WTC11 (cell line): ENCODE measurements at regions not wholly inside any gene's neighbourhood (a gene's known extent, or its start where the extent isn't known, plus 50 kb on each side); places are given as distances from the start of the nearest gene placed in this dataset.

Source experiments
- ATAC-seq: fragments of 200-7000 bp; cut with Tn5 transposase; 2 replicates; pipeline ENCODE4 v1.10.0; 2021; ENCODE audit warnings: mild to moderate bottlenecking, moderate library complexity
- CTCF ChIA-PET: fragments of 300-600 bp; sonication (Branson Sonifier 250); formaldehyde crosslinking; loops from one replicate; lab custom pipeline; 2021; ENCODE audit warnings: antibody characterized with exemption; lab: Charles Lee
- POLR2A ChIA-PET: fragments of 350-600 bp; sonication (Branson Sonifier 250); formaldehyde crosslinking; loops from one replicate; lab custom pipeline; 2021; ENCODE audit warnings: antibody characterized with exemption; lab: Charles Lee
- DNase-seq: peaks from one replicate; pipeline ENCODE4 v3.0.0; 2021; ENCODE audit warnings: low spot score
- H3K27ac Mint-ChIP-seq: 2 replicates; pipeline ENCODE4 v1.8.0; 2021; ENCODE audit warnings: mixed read lengths
- H3K27me3 Mint-ChIP-seq: 2 replicates; pipeline ENCODE4 v1.8.0; 2021; ENCODE audit warnings: low read depth, mild to moderate bottlenecking, moderate library complexity, mixed read lengths
- H3K36me3 Mint-ChIP-seq: 2 replicates; pipeline ENCODE4 v1.8.0; 2021; ENCODE audit warnings: mixed read lengths
- H3K4me1 Mint-ChIP-seq: 2 replicates; pipeline ENCODE4 v1.8.0; 2022; ENCODE audit warnings: mixed read lengths
- H3K4me3 Mint-ChIP-seq: 2 replicates; pipeline ENCODE4 v1.8.0; 2021; ENCODE audit warnings: mild to moderate bottlenecking, moderate library complexity, mixed read lengths
- H3K9me3 Mint-ChIP-seq: 2 replicates; pipeline ENCODE4 v1.8.0; 2021; ENCODE audit warnings: mixed read lengths
- ATF1 ChIP-seq: sonication (generic); formaldehyde crosslinking; IDR thresholded peaks from 2 replicates; pipeline ENCODE4 v1.8.1; 2023; ENCODE audit warnings: mild to moderate bottlenecking, moderate library complexity, missing genetic modification reagents
- ATF3 ChIP-seq: sonication (generic); formaldehyde crosslinking; conservative IDR thresholded peaks from 2 replicates; pipeline ENCODE4 v1.8.1; 2022; ENCODE audit warnings: mild to moderate bottlenecking, missing genetic modification reagents
- CBFB ChIP-seq: sonication (generic); formaldehyde crosslinking; IDR thresholded peaks from 2 replicates; pipeline ENCODE4 v1.8.1; 2022; ENCODE audit warnings: mild to moderate bottlenecking, low read depth, missing genetic modification reagents
- CREM ChIP-seq: sonication (generic); formaldehyde crosslinking; IDR thresholded peaks from 2 replicates; pipeline ENCODE4 v1.8.1; 2022; ENCODE audit warnings: mild to moderate bottlenecking, missing genetic modification reagents, moderate library complexity
- EMX1 ChIP-seq: fragments of 250-450 bp; sonication (Bioruptor Pico); IDR thresholded peaks from 2 replicates; pipeline ENCODE4 v1.8.0; 2021; ENCODE audit warnings: mild to moderate bottlenecking
- FOXJ3 ChIP-seq: sonication (generic); formaldehyde crosslinking; IDR thresholded peaks from 2 replicates; pipeline ENCODE4 v1.9.0; 2021; ENCODE audit warnings: missing genetic modification reagents, mild to moderate bottlenecking, borderline replicate concordance
- FOXP1 ChIP-seq: sonication (generic); formaldehyde crosslinking; IDR thresholded peaks from 2 replicates; pipeline ENCODE4 v1.8.0; 2022; ENCODE audit warnings: missing genetic modification reagents, mild to moderate bottlenecking, moderate library complexity, borderline replicate concordance
- FOXP4 ChIP-seq: sonication (generic); formaldehyde crosslinking; IDR thresholded peaks from 2 replicates; pipeline ENCODE4 v1.8.0; 2022; ENCODE audit warnings: mild to moderate bottlenecking, missing genetic modification reagents
- HMGA2 ChIP-seq: fragments of 250-450 bp; sonication (Bioruptor Pico); IDR thresholded peaks from 2 replicates; pipeline ENCODE4 v1.4.0; 2021; ENCODE audit warnings: mild to moderate bottlenecking, moderate library complexity
- IRF2 ChIP-seq: sonication (generic); formaldehyde crosslinking; IDR thresholded peaks from 2 replicates; pipeline ENCODE4 v1.8.0; 2022; ENCODE audit warnings: low read depth, missing genetic modification reagents, borderline replicate concordance
- NR2C2 ChIP-seq: sonication (generic); formaldehyde crosslinking; IDR thresholded peaks from 2 replicates; pipeline ENCODE4 v1.8.0; 2022; ENCODE audit warnings: mild to moderate bottlenecking, missing genetic modification reagents
- PRDM15 ChIP-seq: sonication (generic); formaldehyde crosslinking; IDR thresholded peaks from 2 replicates; pipeline ENCODE4 v1.8.0; 2022; ENCODE audit warnings: missing genetic modification reagents
- SOX15 ChIP-seq: fragments of 250-450 bp; sonication (Bioruptor Pico); IDR thresholded peaks from 2 replicates; pipeline ENCODE4 v1.9.0; 2021; ENCODE audit warnings: mild to moderate bottlenecking
- TEAD1 ChIP-seq: sonication (generic); formaldehyde crosslinking; IDR thresholded peaks from 2 replicates; pipeline ENCODE4 v1.8.0; 2022; ENCODE audit warnings: mild to moderate bottlenecking, missing genetic modification reagents
- USF1 ChIP-seq: sonication (generic); formaldehyde crosslinking; IDR thresholded peaks from 2 replicates; pipeline ENCODE4 v1.8.0; 2022; ENCODE audit warnings: mild to moderate bottlenecking, missing genetic modification reagents
- ZBTB21 ChIP-seq: sonication (generic); formaldehyde crosslinking; IDR thresholded peaks from 2 replicates; pipeline ENCODE4 v1.8.1; 2023; ENCODE audit warnings: mild to moderate bottlenecking, missing genetic modification reagents, borderline replicate concordance
- ZNF138 ChIP-seq: sonication (generic); formaldehyde crosslinking; conservative IDR thresholded peaks from 2 replicates; pipeline ENCODE4 v1.8.1; 2022; ENCODE audit warnings: mild to moderate bottlenecking, moderate library complexity, missing genetic modification reagents
- TF ChIP-seq, protein P1 (sequence below): fragments of 250-450 bp; sonication (Bioruptor Pico); conservative IDR thresholded peaks from 2 replicates; pipeline ENCODE4 v1.9.0; 2021; ENCODE audit warnings: mild to moderate bottlenecking
- TF ChIP-seq, protein P2 (sequence below): sonication (generic); formaldehyde crosslinking; IDR thresholded peaks from 2 replicates; pipeline ENCODE4 v1.8.0; 2023; ENCODE audit warnings: missing genetic modification reagents
- TF ChIP-seq, protein P3 (sequence below): fragments of 250-450 bp; sonication (Bioruptor Pico); IDR thresholded peaks from 2 replicates; pipeline ENCODE4 v1.9.0; 2021; ENCODE audit warnings: moderate library complexity, mild to moderate bottlenecking, inconsistent platforms, borderline replicate concordance

DNA sequence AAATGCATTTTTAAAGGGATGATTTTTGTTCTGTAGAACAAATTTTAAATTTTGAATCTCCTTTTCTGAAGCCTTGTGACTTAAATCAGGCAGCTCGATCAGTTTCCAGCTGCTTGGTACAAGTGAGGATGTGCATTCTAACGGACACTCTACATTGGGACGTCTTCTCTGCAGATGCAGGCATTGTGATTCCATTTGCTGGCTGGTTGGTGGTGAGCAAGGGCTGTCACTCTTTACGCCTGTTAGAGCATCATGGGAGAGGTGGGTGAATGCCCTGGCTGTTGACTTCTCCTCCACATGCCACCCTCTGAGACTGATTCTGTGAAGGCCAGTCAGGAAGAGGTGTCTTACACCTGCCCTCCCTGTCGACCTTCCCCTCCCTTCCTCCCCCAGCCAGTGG lies 240.5 kb upstream of the RNF32 start:
- Mint-ChIP-seq H3K4me3 (no peak overlapping the region), H3K36me3 (peaks cover 17% of the 10 kb centered on the region), H3K27ac (no peak overlapping the region), H3K9me3 (peaks cover 57% of the 10 kb centered on the region), H3K27me3 (peaks cover 3% of the 10 kb centered on the region; the same call in 1 of the 2 replicates), H3K4me1 (no peaks in the 10 kb centered on the region)
- ChIA-PET POLR2A (no interaction called here), CTCF (no interaction called here)
- TF ChIP-seq FOXP4 (CRISPR knock-in tag) (no peak), EMX1 (CRISPR knock-in tag) (no peak), HMGA2 (CRISPR knock-in tag) (no peak), SOX15 (no peak), NR2C2 (no peak), ATF3 (CRISPR knock-in tag) (no peak), FOXP1 (no peak), FOXJ3 (CRISPR knock-in tag) (no peak), ZBTB21 (CRISPR knock-in tag) (no peak), IRF2 (no peak), USF1 (CRISPR knock-in tag) (no peak), CBFB (CRISPR knock-in tag) (no peak), ZNF138 (CRISPR knock-in tag) (no peak), TEAD1 (CRISPR knock-in tag) (no peak)
- TF ChIP-seq, protein P1, sequence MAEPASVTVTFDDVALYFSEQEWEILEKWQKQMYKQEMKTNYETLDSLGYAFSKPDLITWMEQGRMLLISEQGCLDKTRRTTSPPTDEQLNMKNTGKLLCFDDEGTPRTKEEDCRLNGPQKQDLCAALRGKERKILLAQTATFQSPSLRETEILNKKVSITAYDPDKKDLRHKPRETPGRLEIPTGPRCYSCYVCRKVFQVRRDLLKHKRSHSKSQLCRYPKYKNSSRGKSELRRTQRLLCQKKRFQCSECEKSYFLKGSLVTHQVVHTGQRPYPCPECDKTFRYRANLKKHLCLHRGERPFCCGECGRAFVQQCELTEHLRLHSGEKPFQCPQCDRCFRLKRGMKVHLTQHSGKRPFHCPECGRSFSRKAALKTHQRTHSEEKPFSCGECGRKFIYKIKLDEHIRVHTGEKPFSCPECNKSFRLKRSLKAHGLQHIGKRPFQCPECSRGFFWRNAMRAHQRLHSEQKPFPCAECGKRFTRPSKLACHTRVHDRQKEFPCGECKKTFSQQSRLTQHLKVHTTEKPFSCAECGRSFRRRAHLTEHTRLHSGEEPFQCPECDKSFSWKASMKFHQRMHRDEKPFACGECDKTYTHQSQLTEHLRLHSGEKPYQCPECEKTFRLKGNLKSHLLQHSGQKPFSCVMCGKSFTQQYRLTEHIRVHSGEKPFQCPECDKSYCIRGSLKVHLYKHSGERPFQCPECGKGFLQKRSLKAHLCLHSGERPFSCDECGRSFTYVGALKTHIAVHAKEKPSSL (CRISPR knock-in tag), result no peak
- TF ChIP-seq, protein P2, sequence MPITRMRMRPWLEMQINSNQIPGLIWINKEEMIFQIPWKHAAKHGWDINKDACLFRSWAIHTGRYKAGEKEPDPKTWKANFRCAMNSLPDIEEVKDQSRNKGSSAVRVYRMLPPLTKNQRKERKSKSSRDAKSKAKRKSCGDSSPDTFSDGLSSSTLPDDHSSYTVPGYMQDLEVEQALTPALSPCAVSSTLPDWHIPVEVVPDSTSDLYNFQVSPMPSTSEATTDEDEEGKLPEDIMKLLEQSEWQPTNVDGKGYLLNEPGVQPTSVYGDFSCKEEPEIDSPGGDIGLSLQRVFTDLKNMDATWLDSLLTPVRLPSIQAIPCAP (CRISPR knock-in tag), result no peak
- ATAC-seq, result no peak
- no peak for DNase-seq

DNA sequence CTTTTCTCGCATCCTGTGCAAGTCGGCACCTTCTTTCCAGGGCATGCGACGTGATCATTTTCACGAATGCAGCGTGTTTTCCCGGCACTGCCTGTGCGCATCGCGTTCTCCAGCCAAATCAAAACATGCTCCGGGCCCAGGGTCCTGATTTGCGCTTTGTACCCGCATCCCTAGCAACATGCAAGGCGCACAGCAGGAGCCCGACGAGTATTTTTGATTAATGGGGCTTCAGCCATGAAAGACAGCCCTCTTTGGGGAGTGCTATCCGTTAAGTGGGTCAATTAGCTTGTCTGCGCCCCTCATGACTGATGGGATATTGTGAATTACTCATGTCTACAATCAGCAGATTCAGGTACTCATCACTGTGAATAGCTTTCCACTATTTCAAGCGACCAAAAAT lies 243.3 kb upstream of the RNF32 start:
- DNase-seq (no peak), ATAC-seq (no peak)
- H3K27me3 Mint-ChIP-seq, result peaks cover 3% of the 10 kb centered on the region; the same call in 1 of the 2 replicates
- H3K4me1 Mint-ChIP-seq, result no peaks in the 10 kb centered on the region
- TF ChIP-seq CREM (CRISPR knock-in tag), result no peak
- no peak overlapping the region for H3K27ac Mint-ChIP-seq
- ChIA-PET POLR2A (no interaction called here), CTCF (no interaction called here)
- H3K4me3 Mint-ChIP-seq, result no peak overlapping the region
- peaks cover 35% of the 10 kb centered on the region for H3K9me3 Mint-ChIP-seq
- H3K36me3 Mint-ChIP-seq, result peaks cover 4% of the 10 kb centered on the region; the same call in 1 of the 2 replicates

GRCh38 chr7:156389116-156389692 lies 251.4 kb upstream of the RNF32 start:
- H3K36me3 Mint-ChIP-seq, result peaks cover 18% of the 10 kb centered on the region
- H3K27ac Mint-ChIP-seq, result no peak overlapping the region
- ChIA-PET CTCF (no interaction called here), POLR2A (no interaction called here)
- H3K27me3 Mint-ChIP-seq, result peaks cover 5% of the 10 kb centered on the region
- H3K4me3 Mint-ChIP-seq, result no peak overlapping the region
- H3K4me1 Mint-ChIP-seq, result no peaks in the 10 kb centered on the region
- H3K9me3 Mint-ChIP-seq, result peaks cover 42% of the 10 kb centered on the region
- TF ChIP-seq HMGA2 (CRISPR knock-in tag) (no peak), ATF1 (no peak), PRDM15 (no peak)
- TF ChIP-seq, protein P2 (CRISPR knock-in tag), result no peak
- TF ChIP-seq, protein P3, sequence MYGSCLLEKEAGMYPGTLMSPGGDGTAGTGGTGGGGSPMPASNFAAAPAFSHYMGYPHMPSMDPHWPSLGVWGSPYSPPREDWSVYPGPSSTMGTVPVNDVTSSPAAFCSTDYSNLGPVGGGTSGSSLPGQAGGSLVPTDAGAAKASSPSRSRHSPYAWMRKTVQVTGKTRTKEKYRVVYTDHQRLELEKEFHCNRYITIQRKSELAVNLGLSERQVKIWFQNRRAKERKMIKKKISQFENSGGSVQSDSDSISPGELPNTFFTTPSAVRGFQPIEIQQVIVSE, result no peak
- ATAC-seq (no peak), DNase-seq (no peak)
